GM18868 (cell line): ENCODE measurements at regions not wholly inside any gene's neighbourhood (a gene's known extent, or its start where the extent isn't known, plus 50 kb on each side); places are given as distances from the start of the nearest gene placed in this dataset.

Experiments
- ATAC-seq: cut with Tn5 transposase; IDR thresholded peaks from one replicate; pipeline ENCODE4 v1.9.1; 2021; ENCODE audit warnings: mild to moderate bottlenecking, moderate library complexity; ENCODE audit not compliant: unreplicated experiment

DNA sequence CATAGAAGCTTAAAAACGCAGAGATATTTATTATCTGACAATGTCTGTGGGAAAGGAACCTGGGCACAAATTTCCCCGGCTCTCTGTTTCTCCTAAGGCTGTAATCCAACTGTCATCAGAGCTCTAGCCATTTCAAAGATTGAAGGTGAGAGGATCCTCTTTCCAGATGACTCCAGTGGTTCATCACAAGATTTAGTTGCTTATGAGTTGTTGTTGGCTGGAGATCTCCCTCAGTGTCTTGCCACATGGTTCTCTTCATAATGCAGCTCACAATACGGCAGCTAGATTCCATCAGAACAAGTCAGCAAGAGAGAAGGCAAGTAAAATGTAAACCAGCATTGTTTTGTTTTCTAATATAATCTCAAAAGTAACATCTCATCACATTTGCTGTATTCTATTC, 369.4 kb downstream of the GASK1B start:
- ATAC-seq, result no peak

DNA sequence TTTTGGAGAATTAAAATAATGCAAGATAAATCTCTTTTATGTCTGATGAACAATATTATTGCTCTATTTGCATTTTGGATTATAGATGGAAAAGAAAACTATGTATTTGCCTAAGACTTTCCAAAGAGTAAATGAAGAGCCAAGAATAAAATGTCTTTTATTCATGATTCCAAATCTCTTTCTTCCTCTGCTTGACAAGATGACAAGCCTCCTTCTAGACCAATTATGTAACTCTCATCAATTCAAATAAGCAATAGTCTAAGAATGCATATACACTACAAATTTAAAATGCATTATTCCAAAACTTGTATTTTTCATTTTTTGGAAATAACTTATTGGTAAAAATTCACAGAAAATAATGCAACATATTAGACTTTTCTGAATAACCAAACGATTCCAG, 377.3 kb downstream of the GASK1B start:
- no peak for ATAC-seq

DNA sequence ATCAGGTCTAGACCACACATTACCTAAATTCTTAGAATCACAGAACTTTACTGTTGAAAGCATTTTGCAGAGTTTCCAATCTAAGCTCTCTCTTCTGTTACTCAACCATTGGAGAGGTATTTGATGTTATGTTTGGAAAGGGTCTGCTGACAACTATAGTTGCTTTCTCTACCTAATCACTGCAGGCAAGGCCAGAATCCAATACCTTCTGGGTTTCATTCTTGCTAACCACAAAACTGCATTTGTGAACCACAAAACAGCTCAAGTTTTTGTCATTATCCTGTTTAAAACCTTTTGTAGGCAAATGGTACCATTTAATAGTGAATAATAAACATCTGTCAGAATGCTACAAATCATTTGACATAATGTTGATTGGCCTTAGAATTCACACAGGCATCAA, 380.1 kb downstream of the GASK1B start:
- ATAC-seq, result no peak

DNA sequence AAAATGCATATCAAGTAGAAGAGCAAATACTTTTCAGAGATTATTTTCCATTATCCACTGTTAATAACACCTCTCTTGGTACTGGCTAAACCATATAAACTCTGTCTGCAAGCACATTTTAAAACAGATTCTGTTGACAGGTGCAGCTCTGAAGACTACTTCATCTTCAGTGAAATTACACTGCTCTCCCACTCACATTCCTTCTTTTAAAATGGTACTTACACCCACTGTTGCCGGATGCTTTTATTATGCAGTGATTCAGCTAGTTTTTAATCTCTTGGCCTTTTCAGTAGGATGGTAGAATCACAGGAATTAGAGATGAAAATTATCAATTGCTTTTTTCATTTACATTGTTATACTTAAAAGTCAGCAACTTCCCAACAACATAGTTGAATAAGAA, 381.6 kb downstream of the GASK1B start:
- no peak for ATAC-seq

DNA sequence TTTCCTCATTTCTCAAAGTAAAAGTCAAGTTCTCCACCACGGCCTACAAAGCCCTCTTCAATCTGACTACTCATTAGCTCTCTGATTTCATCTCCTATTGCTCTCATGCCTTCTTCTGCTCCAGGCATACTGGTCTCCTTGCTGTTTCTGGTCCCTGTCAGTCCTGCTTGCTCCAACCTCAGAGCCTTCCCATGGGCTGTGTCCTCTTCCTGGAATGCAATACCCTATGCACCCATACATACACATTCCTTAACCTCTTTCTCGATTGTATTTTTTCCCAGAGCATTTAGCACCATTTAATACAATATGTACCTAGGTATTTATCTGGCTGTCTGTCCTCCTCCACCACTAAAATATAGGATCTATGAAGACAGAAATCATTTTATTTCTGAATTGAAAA, 385.2 kb downstream of the GASK1B start:
- ATAC-seq, result no peak

DNA sequence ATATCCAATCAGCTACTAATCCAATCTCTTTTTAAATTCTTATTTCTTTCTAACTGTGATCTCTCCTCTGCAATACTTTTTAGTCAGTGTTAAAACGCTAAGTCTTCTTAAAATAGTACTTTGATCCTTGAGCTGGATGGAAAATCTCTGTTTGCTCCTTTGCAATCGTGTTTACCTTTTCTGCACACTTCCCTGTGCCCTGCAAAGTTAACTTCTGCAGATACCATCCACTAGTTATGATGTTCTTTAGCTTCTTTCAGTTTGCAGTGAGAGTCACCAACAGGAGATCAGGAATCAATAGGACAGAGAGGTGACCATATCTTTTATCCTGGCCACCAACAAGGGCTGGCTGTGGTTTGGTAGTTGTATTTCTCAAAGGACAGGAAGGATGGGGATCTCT, 391.5 kb downstream of the GASK1B start:
- no peak for ATAC-seq

DNA sequence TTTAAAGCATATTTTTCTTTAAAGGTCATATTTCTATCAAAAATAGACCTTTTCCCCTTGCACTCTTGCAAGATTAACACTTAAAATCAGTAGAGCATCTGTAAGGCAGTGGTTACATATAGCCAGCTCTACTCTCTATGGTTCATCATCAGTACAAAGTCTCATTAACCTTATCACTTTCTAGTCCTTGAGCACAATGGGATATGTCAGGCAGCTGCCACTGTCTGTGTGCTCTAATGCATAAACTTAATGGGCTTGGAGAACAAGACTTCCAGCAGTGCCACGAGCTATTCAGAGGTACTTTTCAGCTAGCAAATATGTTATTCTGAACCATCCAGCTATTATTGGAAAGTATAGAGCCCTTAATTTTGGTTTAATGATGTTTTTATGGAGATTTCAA, 393.7 kb downstream of the GASK1B start:
- ATAC-seq, result no peak

DNA sequence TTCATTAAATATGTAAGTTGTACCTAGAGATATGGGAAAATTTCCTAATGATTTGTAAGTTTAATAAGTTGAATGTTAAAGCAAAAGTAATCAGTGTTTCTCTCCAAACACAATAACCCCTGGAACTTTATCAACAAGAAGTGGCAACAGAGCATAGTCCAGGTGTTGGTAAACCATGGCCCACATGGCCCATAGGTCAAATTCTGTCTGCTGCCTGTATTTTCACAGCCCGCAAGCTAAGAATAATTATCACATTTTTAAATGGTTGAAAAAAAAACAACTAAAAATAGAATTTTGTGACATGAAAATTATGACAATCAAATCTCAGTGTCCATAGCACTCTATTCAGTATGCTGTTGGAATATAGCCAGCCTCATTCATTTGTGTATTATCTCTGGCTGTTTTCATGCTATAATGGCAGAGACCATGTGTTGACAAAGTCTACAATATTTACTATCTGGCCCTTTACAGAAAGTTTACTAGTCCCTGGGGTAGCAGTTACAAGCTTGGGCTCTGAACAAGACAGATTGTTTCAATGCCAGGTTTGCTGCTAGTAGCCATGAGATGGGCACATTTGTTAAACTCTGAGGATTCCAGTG, 395.8 kb downstream of the GASK1B start:
- no peak for ATAC-seq

DNA sequence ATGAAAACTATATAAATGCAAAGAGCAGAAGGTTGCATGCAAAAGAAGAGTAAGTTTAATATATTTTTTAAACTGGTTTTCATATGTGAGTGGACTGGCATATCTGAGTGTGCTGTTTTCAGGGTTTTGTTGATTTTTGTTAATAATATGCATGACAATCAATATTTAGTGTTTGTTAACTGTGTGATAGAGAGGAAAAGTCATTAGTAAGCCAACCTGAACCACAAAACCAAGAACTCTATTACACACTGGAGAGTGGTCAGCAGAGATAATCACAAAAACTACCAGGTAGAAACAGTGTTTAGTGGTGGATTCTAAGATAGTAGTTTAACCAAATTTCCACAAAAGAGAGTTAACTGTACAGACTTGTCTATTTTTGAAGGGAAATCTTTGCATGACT, 396.9 kb downstream of the GASK1B start:
- no peak for ATAC-seq

DNA sequence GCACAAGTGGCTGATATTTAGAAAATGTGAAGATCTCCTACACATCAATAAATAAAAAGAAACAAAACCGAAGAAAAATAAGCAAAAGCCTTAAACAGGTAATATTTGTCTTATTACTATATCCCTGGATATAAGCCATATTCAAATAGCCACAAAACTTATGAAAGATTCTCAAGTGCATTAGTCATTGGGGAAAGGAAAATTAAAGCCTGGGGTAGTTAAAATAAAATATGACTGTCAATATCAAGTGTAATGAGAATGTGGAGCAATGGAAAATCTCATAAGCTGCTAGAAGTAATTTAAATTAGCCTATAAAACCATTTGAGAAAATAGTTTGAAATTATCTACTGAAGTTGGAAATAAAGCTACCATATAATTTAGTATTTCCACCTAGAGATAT, 399.9 kb downstream of the GASK1B start:
- ATAC-seq, result no peak

DNA sequence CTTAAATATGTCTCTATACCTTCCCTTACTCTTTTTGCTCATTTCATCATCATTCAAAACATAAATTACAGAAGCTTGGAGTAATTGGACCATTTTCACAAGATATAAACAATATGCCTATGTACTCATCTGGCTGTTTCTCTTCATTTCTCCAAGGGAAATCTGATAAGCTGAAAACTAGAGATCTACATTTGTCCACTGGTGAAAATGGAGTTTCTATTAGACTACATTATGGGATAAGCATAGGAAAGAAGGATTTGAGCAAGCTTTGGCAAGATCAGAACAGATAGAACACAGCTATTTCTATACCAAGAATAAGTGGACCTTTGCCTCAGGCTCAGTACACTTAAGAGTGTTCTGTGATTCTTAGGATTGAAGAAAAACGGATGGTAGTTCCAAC, 404.4 kb downstream of the GASK1B start:
- no peak for ATAC-seq

DNA sequence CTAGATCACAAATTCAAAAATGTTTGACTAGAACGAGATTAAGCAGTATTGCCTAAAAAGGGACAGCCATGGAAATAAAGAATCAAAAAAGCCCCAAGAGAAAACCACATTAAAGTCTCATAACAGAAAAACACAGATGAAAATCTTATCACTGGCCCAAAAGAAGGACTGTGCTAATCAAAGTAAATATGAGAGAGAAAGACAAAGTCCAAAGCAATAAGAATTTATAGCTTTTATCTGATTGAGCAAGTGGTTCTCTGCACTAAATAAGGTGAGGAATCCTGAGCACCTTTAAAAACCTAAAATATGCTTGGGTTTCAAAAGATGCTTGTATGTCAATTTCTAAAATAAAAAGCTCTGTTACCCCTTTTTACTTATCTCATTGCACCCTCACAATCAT, 409.3 kb downstream of the GASK1B start:
- no peak for ATAC-seq

DNA sequence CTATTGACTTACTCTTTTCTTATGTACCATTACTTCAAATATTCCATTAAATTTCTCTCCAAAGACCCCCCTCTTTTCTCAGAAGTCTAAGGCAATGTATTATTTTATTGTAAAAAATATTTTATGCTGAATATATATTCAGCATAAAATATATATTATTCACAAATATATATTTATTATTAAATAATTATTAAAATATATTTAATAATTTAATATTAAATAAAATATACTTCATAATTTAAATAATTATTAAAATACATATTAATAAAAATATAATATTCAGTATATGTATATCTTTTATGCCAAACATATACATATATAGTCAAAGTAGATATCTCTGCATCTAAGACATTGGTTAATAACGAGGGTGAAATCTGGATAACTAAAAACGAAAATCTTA, 418.4 kb downstream of the GASK1B start:
- no peak for ATAC-seq

DNA sequence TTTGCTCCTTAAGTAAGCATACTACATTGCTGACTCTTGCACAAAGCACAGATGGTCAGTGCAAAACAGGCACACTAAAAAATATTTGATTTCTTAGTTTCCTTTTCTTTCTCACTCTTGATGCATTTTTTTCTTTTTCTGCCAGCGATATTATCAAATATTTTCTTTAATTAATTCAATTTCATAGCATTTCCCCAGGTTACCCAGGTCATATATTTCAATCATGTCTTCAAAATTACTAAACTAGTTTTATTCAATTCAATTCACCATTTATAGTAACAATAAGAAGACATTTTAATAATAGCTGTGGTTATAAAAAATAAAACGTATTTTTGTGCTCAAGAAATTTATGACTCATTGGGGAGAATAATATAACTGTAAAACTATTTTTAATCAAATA, 421.2 kb downstream of the GASK1B start:
- ATAC-seq, result no peak

DNA sequence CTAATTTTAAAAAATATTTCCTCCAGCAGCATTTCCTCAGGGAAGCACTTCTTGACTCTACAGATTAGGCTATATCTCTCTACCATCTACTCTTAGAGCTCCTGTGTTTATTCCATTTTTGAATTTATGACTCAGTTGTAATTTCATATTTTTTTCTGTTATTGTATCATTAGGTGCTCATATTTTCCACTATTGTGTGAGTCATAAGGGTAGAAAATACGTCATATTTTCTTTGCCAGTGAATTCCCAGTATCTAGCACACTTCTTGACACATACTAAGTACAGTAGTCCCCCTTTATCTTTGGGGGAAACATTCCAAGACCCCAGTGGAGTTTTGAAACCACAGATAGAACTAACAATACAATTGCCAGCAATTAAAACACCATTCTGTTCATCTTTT, 431.2 kb downstream of the GASK1B start:
- no peak for ATAC-seq

DNA sequence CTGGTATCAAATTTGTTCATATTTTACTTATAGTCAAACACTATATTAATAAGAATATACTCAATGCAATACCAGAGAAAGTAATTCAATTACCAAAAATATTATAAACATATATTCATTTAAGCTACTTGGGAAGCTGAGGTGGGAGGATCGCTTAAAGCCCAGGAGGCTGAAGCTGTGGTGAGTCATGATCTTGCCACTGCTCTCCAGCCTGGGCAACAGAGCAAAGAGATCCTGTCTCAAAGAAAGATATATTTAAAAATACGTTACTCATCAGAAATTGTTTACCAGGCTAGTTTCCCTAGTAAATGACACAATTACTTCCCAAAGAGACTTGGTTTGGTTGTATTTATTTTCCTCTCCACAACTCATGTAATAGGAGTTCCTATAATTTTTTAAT, 433.6 kb downstream of the GASK1B start:
- no peak for ATAC-seq

DNA sequence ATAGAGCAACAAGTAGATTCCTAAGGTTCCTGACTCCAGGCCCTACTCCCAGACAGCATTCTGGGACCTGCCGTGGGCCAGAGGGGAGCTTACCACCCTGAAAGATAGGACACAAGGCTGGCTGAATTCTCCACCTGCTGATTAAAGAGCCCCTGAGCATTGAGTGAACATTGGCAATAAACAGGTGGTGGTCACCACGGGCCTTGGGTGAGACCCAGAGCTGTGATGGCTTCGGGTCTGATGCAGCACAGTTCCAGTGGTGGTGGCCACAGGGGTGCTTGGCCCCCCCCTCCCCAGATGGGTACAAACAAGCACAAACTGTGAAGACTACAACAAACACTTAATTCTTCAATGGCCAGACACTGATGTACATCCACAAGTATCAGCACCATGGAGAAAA, 444.6 kb downstream of the GASK1B start:
- no peak for ATAC-seq

DNA sequence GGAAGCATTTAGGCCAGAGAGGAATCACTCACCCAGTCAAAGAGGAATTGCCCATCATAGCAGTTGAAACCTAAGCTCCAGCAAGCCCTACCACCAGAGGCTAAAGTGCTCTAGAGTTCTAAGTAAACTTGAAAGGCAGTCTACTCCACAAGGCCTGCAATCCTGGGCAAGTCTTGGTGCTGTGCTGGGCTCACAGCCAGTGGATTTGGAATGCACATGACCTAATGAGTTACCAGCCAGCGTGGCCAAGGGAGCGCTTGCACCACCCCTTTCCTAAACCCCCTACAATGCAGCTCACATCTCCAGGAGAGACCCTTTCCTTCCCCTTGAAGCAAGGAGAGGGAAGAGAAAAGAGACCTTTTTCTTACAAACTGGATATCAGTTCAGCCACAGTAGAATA, 445.7 kb downstream of the GASK1B start:
- ATAC-seq, result no peak

DNA sequence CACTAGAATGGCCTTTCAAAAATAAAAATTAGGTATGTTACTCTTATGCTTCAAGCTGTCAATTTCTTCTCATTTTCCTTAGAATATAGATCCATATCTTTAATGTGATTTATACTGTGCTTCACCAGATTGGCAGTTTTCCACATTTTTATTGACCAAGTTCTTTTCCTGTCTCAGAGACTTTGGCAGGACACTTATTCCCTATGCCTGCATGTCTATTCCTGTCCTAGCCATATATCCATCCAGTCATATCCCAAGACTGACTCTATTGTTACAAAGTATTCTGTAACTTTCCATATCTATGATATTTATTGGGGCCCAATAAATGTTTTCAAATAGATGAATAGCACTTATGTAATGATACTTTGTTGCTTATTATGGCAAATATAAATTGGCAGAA, 450.7 kb downstream of the GASK1B start:
- no peak for ATAC-seq

DNA sequence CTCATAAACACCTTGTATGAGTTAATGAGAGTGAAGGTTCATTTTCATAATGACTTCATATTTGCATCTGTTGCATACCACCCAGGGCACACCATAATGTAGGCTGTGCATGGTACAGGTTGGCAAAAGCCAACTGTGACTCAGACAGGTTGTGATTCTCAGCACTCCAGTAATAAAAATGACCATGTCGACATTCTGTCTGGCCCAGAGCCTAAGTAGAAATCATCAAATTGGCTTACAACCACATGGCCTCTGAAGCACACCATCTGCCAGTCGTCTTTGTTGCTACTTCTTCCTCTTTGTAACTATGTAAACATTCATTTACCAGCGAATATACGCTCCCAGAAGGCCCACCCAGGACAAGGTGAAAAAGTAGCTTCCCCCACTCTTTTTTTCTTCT, 459.5 kb downstream of the GASK1B start:
- no peak for ATAC-seq

DNA sequence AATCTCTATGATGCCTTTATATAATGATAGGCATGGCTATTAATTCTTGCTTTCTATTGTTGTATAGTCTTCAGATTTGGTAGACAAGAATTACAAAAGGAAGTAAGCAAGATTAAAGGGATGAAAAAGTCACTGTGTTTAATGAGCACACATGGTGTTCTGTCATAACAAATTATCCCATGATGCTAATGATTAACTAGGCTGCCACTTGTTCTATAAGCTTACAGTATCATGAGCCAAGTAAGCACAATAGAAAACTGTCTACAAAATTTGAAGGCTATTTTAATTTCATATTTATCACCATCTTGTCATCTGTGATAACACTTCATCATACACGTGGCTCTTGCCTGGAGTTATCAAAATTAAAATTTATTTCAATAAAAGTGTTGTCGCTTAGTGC, 466.7 kb downstream of the GASK1B start:
- no peak for ATAC-seq

DNA sequence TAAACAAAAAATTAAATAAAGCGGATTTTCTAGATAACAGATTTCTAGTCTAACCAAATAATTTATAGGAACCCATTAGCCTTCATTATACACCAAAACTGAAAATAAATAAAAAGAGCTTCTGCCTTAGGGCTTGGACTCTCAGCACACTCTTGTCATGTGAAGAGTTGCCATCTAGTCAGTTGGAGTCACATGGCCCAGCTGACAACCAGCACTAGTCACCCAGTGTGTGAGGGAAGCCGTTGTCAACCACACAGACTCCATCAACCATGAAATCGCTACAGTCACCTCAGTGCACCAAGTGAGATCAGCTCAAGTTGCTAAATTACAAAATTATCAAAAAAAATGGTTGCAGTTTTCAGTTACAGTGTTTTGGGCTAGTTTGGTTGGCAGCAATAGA, 470.0 kb downstream of the GASK1B start:
- ATAC-seq, result no peak

DNA sequence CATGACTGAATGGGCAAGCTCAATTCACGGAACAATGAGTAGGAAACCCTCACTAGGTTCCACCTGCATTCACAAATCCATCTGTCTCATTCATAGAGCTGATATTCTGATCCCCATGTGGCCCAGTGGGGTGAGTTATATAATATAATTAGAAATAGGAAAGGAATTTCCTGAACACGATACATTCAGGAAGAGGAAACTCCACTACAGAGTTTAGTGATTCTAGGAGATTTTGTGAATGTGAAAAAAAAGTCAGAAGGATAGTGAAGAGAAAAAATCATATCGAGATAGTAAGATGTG, 471.2 kb downstream of the GASK1B start:
- no peak for ATAC-seq
